Kidney tubule cell (primary cell): ENCODE measurements at regions not wholly inside any gene's neighbourhood (a gene's known extent, or its start where the extent isn't known, plus 50 kb on each side); places are given as distances from the start of the nearest gene placed in this dataset.
"Not testable (repeated sequence)": the region's sequence is repeated elsewhere in the genome, so short reads cannot be mapped to it uniquely, and the experiment has no call there.

Experiments used
- DNase-seq: peaks from one replicate; pipeline ENCODE4 v3.0.0-alpha.2; 2018; ENCODE audit warnings: low spot score

GRCh38 chr7:114279901-114280300 lies 134.7 kb upstream of the FOXP2 start:
- no peak for DNase-seq

GRCh38 chr7:114273218-114273617 lies 141.4 kb upstream of the FOXP2 start:
- DNase-seq: no peak

- DNase-seq: no peak
Observed at GRCh38 chr7:114269714-114270113, 144.9 kb upstream of the FOXP2 start.

GRCh38 chr7:114267550-114267949 lies 147.1 kb upstream of the FOXP2 start:
- DNase-seq: not testable (repeated sequence)

- peak; percentile 8 for DNase-seq
Observed at GRCh38 chr7:114264023-114264422, 150.6 kb upstream of the FOXP2 start.

- DNase-seq: no peak
Observed at GRCh38 chr7:114263219-114263618, 151.4 kb upstream of the FOXP2 start.

GRCh38 chr7:114255404-114255841 lies 159.2 kb upstream of the FOXP2 start:
- peak; percentile 50 for DNase-seq

- peak; percentile 66 for DNase-seq
Observed at GRCh38 chr7:114243646-114244045, 171.0 kb upstream of the FOXP2 start.

- peak; percentile 85 for DNase-seq
Observed at GRCh38 chr7:114242992-114243507, 171.6 kb upstream of the FOXP2 start.

- DNase-seq: no peak
Observed at GRCh38 chr7:114229246-114229645, 185.4 kb upstream of the FOXP2 start.

- no peak for DNase-seq
Observed at GRCh38 chr7:114225784-114226183, 188.8 kb upstream of the FOXP2 start.

GRCh38 chr7:114218283-114218682 lies 196.3 kb upstream of the FOXP2 start:
- DNase-seq: no peak

- peak; percentile 32 for DNase-seq
Observed at GRCh38 chr7:114217026-114217806, 197.4 kb upstream of the FOXP2 start.

GRCh38 chr7:114214466-114214865 lies 200.1 kb upstream of the FOXP2 start:
- no peak for DNase-seq

- peak; percentile 3 for DNase-seq
Observed at GRCh38 chr7:114212721-114213429, 201.7 kb upstream of the FOXP2 start.

GRCh38 chr7:114209968-114210367 lies 204.6 kb upstream of the FOXP2 start:
- no peak for DNase-seq

GRCh38 chr7:114206688-114207087 lies 207.9 kb upstream of the FOXP2 start:
- no peak for DNase-seq

GRCh38 chr7:114196517-114196916 lies 218.1 kb upstream of the FOXP2 start:
- no peak for DNase-seq

- DNase-seq: no peak
Observed at GRCh38 chr7:114190387-114190786, 224.2 kb upstream of the FOXP2 start.

GRCh38 chr7:114183311-114184088 lies 231.1 kb upstream of the FOXP2 start:
- DNase-seq: no peak

- no peak for DNase-seq
Observed at GRCh38 chr7:114182837-114183236, 231.8 kb upstream of the FOXP2 start.

GRCh38 chr7:114181280-114181679 lies 233.3 kb upstream of the FOXP2 start:
- no peak for DNase-seq
